HCT116 (cell line): ENCODE measurements at regions not wholly inside any gene's neighbourhood (a gene's known extent, or its start where the extent isn't known, plus 50 kb on each side); places are given as distances from the start of the nearest gene placed in this dataset.
"Not testable (repeated sequence)": the region's sequence is repeated elsewhere in the genome, so short reads cannot be mapped to it uniquely, and the experiment has no call there.

Experiments
- CEBPB ChIP-seq: IDR thresholded peaks from 2 replicates; pipeline ENCODE4 v1.6.1; 2012; ENCODE audit warnings: low read depth
- CTCF ChIP-seq, 3 experiments: fragments of 200-600 bp in 1 of 3; sonication (generic) in 1 of 3; IDR thresholded peaks in 2 of 3; conservative IDR thresholded peaks in 1 of 3; 2 replicates each; pipeline ENCODE4 v1.5.1; 2012 to 2017; ENCODE audit warnings: low read depth in 2 of 3, low read length in 2 of 3, antibody characterized with exemption in 1 of 3, borderline replicate concordance in 1 of 3, control low read depth in 1 of 3, mild to moderate bottlenecking in 1 of 3, mixed read lengths in 1 of 3, mixed run types in 1 of 3, moderate library complexity in 1 of 3; ENCODE audit not compliant: insufficient read depth in 1 of 3
- EGR1 ChIP-seq: IDR thresholded peaks from 2 replicates; pipeline ENCODE4 v1.6.1; 2012; ENCODE audit warnings: low read depth
- ELF1 ChIP-seq: IDR thresholded peaks from 2 replicates; pipeline ENCODE4 v1.6.1; 2012; ENCODE audit warnings: low read depth, borderline replicate concordance
- JUND ChIP-seq: IDR thresholded peaks from 2 replicates; pipeline ENCODE4 v1.6.1; 2012
- POLR2A ChIP-seq: IDR thresholded peaks from 2 replicates; pipeline ENCODE4 v1.7.0; 2011; ENCODE audit warnings: borderline replicate concordance; ENCODE audit not compliant: insufficient read depth, insufficient read length; ENCODE audit errors: extremely low read depth
- RAD21 ChIP-seq: IDR thresholded peaks from 2 replicates; pipeline ENCODE4 v1.6.1; 2012; ENCODE audit warnings: low read depth, mild to moderate bottlenecking
- SIN3A ChIP-seq: IDR thresholded peaks from 2 replicates; pipeline ENCODE4 v1.6.1; 2012; ENCODE audit warnings: low read depth
- YY1 ChIP-seq: IDR thresholded peaks from 2 replicates; pipeline ENCODE4 v1.6.1; 2011; ENCODE audit warnings: low read length, low read depth, moderate library complexity, mild to moderate bottlenecking; ENCODE audit not compliant: insufficient replicate concordance; ENCODE audit errors: extremely low read depth
- ZNF274 ChIP-seq: fragments of 200-500 bp; sonication (Bioruptor generic); IDR thresholded peaks from 2 replicates; pipeline ENCODE4 v1.6.1; 2014; ENCODE audit warnings: mild to moderate bottlenecking, low read depth, low read length, inconsistent platforms

- TF ChIP-seq RAD21; POLR2A; SIN3A; CTCF (IDR thresholded peaks at IDR 0.05 in 2 of 3, conservative IDR thresholded peaks at IDR 0.05 in 1 of 3; ENCODE audit: borderline replicate concordance in 1 of 3, insufficient read depth in 1 of 3, low read depth in 2 of 3, low read length in 2 of 3); CEBPB; YY1; ELF1; ZNF274; EGR1; JUND: not testable (repeated sequence)
Measured at GRCh38 chr6:26780563-26780962, 121.0 kb upstream of the ZNF322 start.
